Fibroblast of lung (primary cell): ENCODE measurements at regions not wholly inside any gene's neighbourhood (a gene's known extent, or its start where the extent isn't known, plus 50 kb on each side); places are given as distances from the start of the nearest gene placed in this dataset.

Experiments used
- CTCF ChIP-seq, 2 donors: IDR thresholded peaks in 1 of 2; conservative IDR thresholded peaks in 1 of 2; 1 replicate in 1 of 2; 2 replicates in 1 of 2; pipeline ENCODE4 v1.5.1; 2011 to 2012; ENCODE audit warnings: low read length in 2 of 2, control low read depth in 1 of 2, inconsistent platforms in 1 of 2, low read depth in 1 of 2, mild to moderate bottlenecking in 1 of 2
- EZH2 ChIP-seq: IDR thresholded peaks from 2 replicates; pipeline ENCODE4 v1.5.1; 2012; ENCODE audit warnings: low read length, control low read depth, mild to moderate bottlenecking; ENCODE audit errors: missing control alignments

- TF ChIP-seq CTCF (conservative IDR thresholded peaks at IDR 0.05 in 1 of 2, IDR thresholded peaks at IDR 0.05 in 1 of 2; ENCODE audit: low read depth in 1 of 2, low read length in 2 of 2) (no peak), EZH2 (no peak)
These were observed 311.6 kb upstream of the ECI2 start for GRCh38 chr6:4446982-4447381.
